Adrenal gland (tissue), 9 donors: ENCODE measurements at regions not wholly inside any gene's neighbourhood (a gene's known extent, or its start where the extent isn't known, plus 50 kb on each side); places are given as distances from the start of the nearest gene placed in this dataset.

Experiments
- DNase-seq, 7 donors: peaks; one replicate each; pipeline ENCODE4 v3.0.0-alpha.2; 2019 to 2020
- H3K27ac ChIP-seq, 5 donors: fragments of 200-600 bp; sonication (generic) in 4 of 5; 1 replicate in 3 of 5; 2 replicates in 2 of 5; pipeline versions ENCODE4 v1.5.1 to v1.8.0; 2016 to 2020; ENCODE audit warnings: mild to moderate bottlenecking in 1 of 5
- H3K27me3 ChIP-seq: fragments of 200-600 bp; 2 replicates; pipeline ENCODE4 v1.8.0; 2021
- H3K36me3 ChIP-seq, 2 donors: fragments of 200-600 bp; replicated peaks in 1 of 2; 1 replicate in 1 of 2; 2 replicates in 1 of 2; pipeline versions ENCODE4 v1.5.1 to v1.8.0; 2018 to 2022
- H3K4me1 ChIP-seq, 2 donors: fragments of 200-600 bp; replicated peaks in 1 of 2; 1 replicate in 1 of 2; 2 replicates in 1 of 2; pipeline versions ENCODE4 v1.5.1 to v1.8.0; 2018 to 2021
- H3K4me3 ChIP-seq, 4 donors: fragments of 200-600 bp; sonication (generic) in 3 of 4; one replicate each; pipeline ENCODE4 v1.5.1; 2016 to 2018
- H3K9me3 ChIP-seq, 3 donors: fragments of 200-600 bp; sonication (generic) in 1 of 3; replicated peaks in 1 of 3; 1 replicate in 2 of 3; 2 replicates in 1 of 3; pipeline versions ENCODE4 v1.5.1 to v1.8.0; 2016 to 2021
- CTCF ChIP-seq, 6 experiments: fragments of 450-650 bp in 4 of 6; fragments of 200-600 bp in 2 of 6; sonication (generic) in 1 of 6; IDR thresholded peaks; 1 replicate in 5 of 6; 2 replicates in 1 of 6; pipeline versions ENCODE4 v1.5.1 to v1.8.0; 2016 to 2021; ENCODE audit warnings: antibody characterized with exemption in 6 of 6, mild to moderate bottlenecking in 2 of 6, moderate library complexity in 1 of 6
- POLR2A ChIP-seq, 2 donors: fragments of 450-650 bp; IDR thresholded peaks; one replicate each; pipeline ENCODE4 v1.6.1; 2017; ENCODE audit warnings: antibody characterized with exemption in 2 of 2, mild to moderate bottlenecking in 2 of 2, moderate library complexity in 1 of 2
- WGBS, 4 donors: extraction: QIAGEN DNeasy Blood & Tissue Kit in 2 of 4; methylation state at CpG; one replicate each; pipeline versions ENCODE4 v1.1.5 to v1.1.7; 2013 to 2017; 5-methylcytosine and 5-hydroxymethylcytosine counted together
- intact Hi-C, 2 donors: fragments of 100-400 bp; cut with DNase I; formaldehyde crosslinking; loops; one replicate each; pipeline versions ENCODE4 v1.14.1 to v1.15.0; 2022 to 2023
- donor health status: healthy with polysubstance abuse.
- donor health status: Bipolar disorder and iron deficiency.
- donor health status: DM: yes; HTN: yes; CAD: no.
- donor health status: DM: no; HTN: no; CAD: no.
- donor health status: DM: no; HTN: no; CAD: no.

GRCh38 chr17:45731459-45731858 is 52.7 kb upstream of the CRHR1 start:
- Histone ChIP-seq H3K27ac (no peak overlapping the region), H3K27me3 (no peaks in the 10 kb centered on the region), H3K4me3 (no peak overlapping the region), H3K4me1 (no peaks in the 10 kb centered on the region), H3K36me3 (no peaks in the 10 kb centered on the region), H3K9me3 (peaks cover 0 to 5% (median 0%) of the 10 kb centered on the region in 3 donors)
- intact Hi-C loops, result no loop called here
- WGBS, 4 donors, result 67 to 94% (median 86%) methylated on average over 1 of the region's 1 CpG
- DNase-seq, result no peak
- no peak for TF ChIP-seq POLR2A (IDR thresholded peaks at IDR 0.05)
- no peak for TF ChIP-seq CTCF (IDR thresholded peaks at IDR 0.05)

- DNase-seq, result no peak
- Histone ChIP-seq H3K4me3 (no peak overlapping the region), H3K36me3 (no peaks in the 10 kb centered on the region), H3K27me3 (no peaks in the 10 kb centered on the region), H3K4me1 (no peaks in the 10 kb centered on the region), H3K27ac (no peak overlapping the region), H3K9me3 (peaks cover 0 to 5% (median 0%) of the 10 kb centered on the region in 3 donors)
- TF ChIP-seq CTCF (IDR thresholded peaks at IDR 0.05), result no peak
- no peak for TF ChIP-seq POLR2A (IDR thresholded peaks at IDR 0.05)
- intact Hi-C loops, result no loop called here
- 58 to 70% (median 68%) methylated on average over 3 to 6 of the region's 6 CpGs for WGBS, 4 donors
These were observed 51.1 kb upstream of the CRHR1 start for GRCh38 chr17:45732926-45733505.

- WGBS, 4 donors, result 29 to 57% (median 41%) methylated on average over 2 of the region's 2 CpGs
- H3K27ac ChIP-seq, result no peak overlapping the region
- intact Hi-C loops, result no loop called here
- H3K4me3 ChIP-seq, result no peak overlapping the region
- H3K36me3 ChIP-seq, result no peaks in the 10 kb centered on the region
- no peak for TF ChIP-seq CTCF (IDR thresholded peaks at IDR 0.05)
- no peak for TF ChIP-seq POLR2A (IDR thresholded peaks at IDR 0.05)
- no peaks in the 10 kb centered on the region for H3K4me1 ChIP-seq
- no peaks in the 10 kb centered on the region for H3K27me3 ChIP-seq
- no peak for DNase-seq
- peaks cover 0 to 5% (median 0%) of the 10 kb centered on the region in 3 donors for H3K9me3 ChIP-seq
These were observed 50.3 kb upstream of the CRHR1 start for GRCh38 chr17:45733781-45734180.
